Brain microvascular endothelial cell (primary cell): ENCODE measurements at regions not wholly inside any gene's neighbourhood (a gene's known extent, or its start where the extent isn't known, plus 50 kb on each side); places are given as distances from the start of the nearest gene placed in this dataset.

Experiments
- DNase-seq: peaks from one replicate; pipeline ENCODE4 v3.0.0-alpha.2; 2020
- H3K27ac ChIP-seq: fragments of 250-450 bp; sonication (Bioruptor Pico); 2 replicates; pipeline ENCODE4 v1.5.1; 2020; ENCODE audit warnings: mild to moderate bottlenecking, moderate library complexity
- H3K27me3 ChIP-seq: fragments of 250-450 bp; sonication (Bioruptor Pico); replicated peaks from 2 replicates; pipeline ENCODE4 v1.5.1; 2020; ENCODE audit warnings: mild to moderate bottlenecking
- H3K36me3 ChIP-seq: fragments of 250-450 bp; sonication (Bioruptor Pico); replicated peaks from 2 replicates; pipeline ENCODE4 v1.5.1; 2020; ENCODE audit warnings: mild to moderate bottlenecking
- H3K4me3 ChIP-seq: 2 replicates; pipeline ENCODE4 v1.5.1; 2011; ENCODE audit warnings: low read depth, mild to moderate bottlenecking, control low read depth, low read length, moderate library complexity
- in situ Hi-C: cut with HindIII; loops from 2 replicates; pipeline ENCODE4 v1.10.0; 2017; ENCODE audit warnings: low sequenced_read_pairs, low pct_ligation_motif_present
- TF ChIP-seq, protein P1 (sequence below): IDR thresholded peaks from 2 replicates; pipeline ENCODE4 v1.5.1; 2011; ENCODE audit warnings: low read depth, mild to moderate bottlenecking, moderate library complexity, low read length, control low read depth, inconsistent platforms; ENCODE audit errors: missing control alignments

DNA sequence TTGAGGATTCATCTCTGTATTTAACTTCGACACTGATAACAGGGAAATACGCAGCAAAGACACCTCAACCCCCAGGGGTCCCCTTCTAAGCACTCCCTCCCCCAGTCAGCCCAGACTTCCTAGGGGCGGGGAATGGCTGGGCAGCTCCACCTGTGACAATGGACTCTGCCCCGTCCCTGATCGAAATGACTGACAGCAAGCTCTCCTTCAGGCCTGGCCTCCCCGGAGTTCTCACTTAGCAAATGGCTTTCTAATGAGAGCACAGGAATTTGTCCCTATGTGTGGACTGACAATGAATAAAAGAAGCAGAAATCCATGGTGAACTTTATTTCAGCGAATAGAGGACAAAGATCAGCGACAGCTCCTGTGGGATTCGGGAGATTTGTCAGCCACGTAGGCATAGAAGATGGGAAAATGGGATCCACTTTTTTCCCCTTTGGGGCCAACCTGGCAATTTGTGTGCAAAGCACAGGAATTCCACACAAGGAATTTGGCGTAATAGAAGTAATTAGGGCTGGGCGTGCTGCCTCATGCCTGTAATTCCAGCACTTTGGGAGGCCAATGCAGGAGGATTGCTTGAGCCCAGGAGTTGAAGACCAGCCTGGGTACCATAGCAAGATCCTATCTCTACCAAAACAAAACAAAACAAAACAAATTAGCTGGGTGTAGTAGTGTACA, 63.8 kb downstream of the TNFAIP2 start:
- H3K36me3 ChIP-seq, result no peaks in the 10 kb centered on the region
- peaks cover 33% of the 10 kb centered on the region for H3K27me3 ChIP-seq
- in situ Hi-C loops, result no loop called here
- DNase-seq, result no peak
- no peak overlapping the region for H3K27ac ChIP-seq
- no peak overlapping the region for H3K4me3 ChIP-seq
- TF ChIP-seq, protein P1, sequence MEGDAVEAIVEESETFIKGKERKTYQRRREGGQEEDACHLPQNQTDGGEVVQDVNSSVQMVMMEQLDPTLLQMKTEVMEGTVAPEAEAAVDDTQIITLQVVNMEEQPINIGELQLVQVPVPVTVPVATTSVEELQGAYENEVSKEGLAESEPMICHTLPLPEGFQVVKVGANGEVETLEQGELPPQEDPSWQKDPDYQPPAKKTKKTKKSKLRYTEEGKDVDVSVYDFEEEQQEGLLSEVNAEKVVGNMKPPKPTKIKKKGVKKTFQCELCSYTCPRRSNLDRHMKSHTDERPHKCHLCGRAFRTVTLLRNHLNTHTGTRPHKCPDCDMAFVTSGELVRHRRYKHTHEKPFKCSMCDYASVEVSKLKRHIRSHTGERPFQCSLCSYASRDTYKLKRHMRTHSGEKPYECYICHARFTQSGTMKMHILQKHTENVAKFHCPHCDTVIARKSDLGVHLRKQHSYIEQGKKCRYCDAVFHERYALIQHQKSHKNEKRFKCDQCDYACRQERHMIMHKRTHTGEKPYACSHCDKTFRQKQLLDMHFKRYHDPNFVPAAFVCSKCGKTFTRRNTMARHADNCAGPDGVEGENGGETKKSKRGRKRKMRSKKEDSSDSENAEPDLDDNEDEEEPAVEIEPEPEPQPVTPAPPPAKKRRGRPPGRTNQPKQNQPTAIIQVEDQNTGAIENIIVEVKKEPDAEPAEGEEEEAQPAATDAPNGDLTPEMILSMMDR, result no peak

DNA sequence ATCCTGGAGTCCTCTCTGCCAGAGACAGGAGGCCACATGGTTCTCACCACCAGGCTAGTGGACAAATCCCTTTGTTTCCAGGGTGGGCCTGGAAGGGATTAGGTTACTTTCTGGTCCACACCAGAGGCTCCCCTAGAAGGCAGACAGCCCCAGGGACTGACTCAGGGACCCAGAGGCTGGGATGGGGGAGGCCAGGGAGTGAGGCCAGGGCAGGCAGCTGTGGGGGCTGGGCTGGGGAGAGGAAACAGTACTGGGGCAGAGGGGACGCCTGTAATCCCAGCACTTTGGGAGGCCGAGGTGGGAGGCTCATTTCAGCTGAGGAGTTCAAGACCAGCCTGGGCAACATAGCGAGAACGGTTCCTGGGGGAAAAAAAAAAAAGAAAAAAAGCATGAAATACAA, 64.7 kb downstream of the TNFAIP2 start:
- in situ Hi-C loops, result no loop called here
- Histone ChIP-seq H3K4me3 (no peak overlapping the region), H3K27ac (no peak overlapping the region), H3K27me3 (peaks cover 33% of the 10 kb centered on the region), H3K36me3 (no peaks in the 10 kb centered on the region)
- no peak for DNase-seq
- TF ChIP-seq, protein P1, result no peak

DNA sequence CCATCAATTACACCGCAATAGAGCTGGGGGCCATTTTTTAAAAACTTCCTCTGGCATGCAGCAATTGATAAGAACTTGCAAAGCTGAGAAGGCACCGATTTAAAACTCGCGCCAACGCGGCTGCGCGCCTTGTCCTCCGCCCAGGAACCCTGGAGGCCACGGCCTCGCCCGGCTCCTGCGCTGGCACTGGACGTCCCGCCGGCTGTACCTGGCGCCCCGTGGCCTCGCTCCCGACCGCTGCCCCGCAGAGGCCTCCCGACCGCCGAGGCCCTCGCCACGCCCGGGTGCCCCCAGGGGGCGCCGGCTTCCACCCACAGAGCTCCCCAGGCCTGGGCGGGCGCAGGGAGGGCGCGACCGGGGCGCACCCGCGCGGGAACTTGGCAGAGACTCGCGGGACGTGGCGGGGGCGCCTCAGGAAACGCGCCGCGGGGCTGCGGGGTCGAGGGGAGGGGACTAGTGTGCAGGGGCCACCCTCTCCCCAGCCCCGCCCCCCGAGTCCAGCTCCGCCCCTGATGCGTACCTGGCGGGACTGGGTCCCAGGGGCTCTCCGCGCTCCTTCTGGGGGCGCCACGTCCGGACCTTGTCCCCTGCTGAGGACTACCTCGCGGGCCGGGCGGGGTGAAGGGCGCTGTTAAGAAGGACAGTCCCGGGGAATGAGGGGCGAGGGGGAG, 65.7 kb downstream of the TNFAIP2 start:
- TF ChIP-seq, protein P1, result no peak
- H3K27me3 ChIP-seq, result peaks cover 33% of the 10 kb centered on the region
- in situ Hi-C loops, result no loop called here
- H3K4me3 ChIP-seq, result no peak overlapping the region
- no peaks in the 10 kb centered on the region for H3K36me3 ChIP-seq
- no peak overlapping the region for H3K27ac ChIP-seq
- DNase-seq, result no peak

DNA sequence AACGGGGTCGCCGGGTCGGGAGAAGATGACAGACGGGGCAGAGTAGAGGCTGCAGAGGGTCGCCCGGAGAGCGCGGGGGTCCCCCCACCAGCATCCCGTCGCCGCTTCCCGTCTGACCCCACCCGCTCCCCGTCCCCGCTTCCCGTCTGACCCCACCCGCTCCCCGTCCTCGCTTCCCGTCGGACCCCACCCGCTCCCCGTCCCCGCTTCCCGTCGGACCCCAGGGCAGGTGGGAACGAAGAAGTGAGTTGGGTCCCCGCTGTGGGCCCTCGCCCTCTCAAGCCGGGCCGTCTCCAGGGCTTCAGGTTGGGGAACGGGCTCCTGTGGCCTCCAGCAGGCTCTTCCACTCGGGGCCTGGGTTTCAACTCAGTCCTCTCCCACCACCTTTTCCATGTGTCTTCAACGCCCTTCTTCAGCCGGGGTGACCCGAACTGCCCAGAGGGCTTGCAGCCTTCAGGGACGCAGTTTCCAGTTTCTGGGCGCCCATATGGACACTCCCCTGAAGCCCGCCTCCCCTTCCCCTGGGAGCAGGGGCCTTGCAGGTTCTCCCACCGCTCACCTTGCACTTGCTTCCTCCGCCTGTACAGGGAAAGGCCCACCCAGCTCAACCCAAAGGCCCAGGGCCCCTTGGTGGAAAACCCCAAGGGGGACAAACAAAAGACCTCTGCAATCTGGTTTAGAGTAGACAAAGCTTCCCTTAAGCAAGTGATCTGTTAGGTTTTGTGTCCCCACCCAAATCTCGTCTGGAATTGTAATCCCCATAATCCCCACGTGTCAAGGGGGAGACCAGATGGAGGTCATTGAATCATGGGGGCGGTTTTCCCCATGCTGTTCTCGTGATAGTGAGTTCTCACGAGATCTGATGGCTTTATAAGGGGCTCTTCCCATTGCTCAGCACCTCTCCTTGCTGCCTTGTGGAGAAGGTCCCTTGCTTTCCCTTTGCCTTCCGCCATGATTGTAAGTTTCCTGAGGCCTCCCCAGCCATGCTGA, 66.5 kb downstream of the TNFAIP2 start:
- Histone ChIP-seq H3K27me3 (peaks cover 33% of the 10 kb centered on the region), H3K36me3 (no peaks in the 10 kb centered on the region), H3K27ac (no peak overlapping the region), H3K4me3 (no peak overlapping the region)
- TF ChIP-seq, protein P1, result no peak
- no peak for DNase-seq
- in situ Hi-C loops, result no loop called here

DNA sequence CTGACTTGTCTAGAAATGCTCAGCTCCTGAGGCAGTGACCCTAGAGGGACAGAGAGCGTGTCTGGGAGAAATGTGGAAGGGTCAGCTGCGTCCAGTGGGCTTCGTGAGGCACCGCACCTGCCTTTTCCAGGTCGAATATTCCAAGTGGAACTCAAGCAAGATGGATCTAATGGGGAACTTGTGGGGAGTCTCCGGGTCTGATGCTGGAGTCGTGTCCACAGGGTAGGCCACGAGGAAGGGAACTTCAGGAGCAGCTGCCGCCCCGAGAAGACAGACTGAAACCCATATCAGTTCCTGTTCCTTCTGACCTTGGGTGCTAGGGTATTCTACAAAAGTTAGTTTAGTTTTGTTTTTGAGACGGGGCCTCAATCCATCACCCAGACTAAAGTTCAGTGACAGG, 67.5 kb downstream of the TNFAIP2 start:
- Histone ChIP-seq H3K4me3 (no peak overlapping the region), H3K36me3 (no peaks in the 10 kb centered on the region), H3K27ac (no peak overlapping the region), H3K27me3 (peaks cover 33% of the 10 kb centered on the region)
- TF ChIP-seq, protein P1, result no peak
- DNase-seq, result no peak
- in situ Hi-C loops, result no loop called here
